GM18502 (cell line): ENCODE measurements at regions not wholly inside any gene's neighbourhood (a gene's known extent, or its start where the extent isn't known, plus 50 kb on each side); places are given as distances from the start of the nearest gene placed in this dataset.

Experiments
- ATAC-seq: cut with Tn5 transposase; IDR thresholded peaks from one replicate; pipeline ENCODE4 v1.9.1; 2021; ENCODE audit warnings: mild to moderate bottlenecking; ENCODE audit not compliant: unreplicated experiment, poor library complexity

GRCh38 chr20:16942051-16942450 lies 193.9 kb downstream of the OTOR start:
- ATAC-seq = no peak

GRCh38 chr20:16942756-16943155 lies 194.6 kb downstream of the OTOR start:
- no peak for ATAC-seq

- no peak for ATAC-seq
Observed at GRCh38 chr20:16944745-16945144, 196.6 kb downstream of the OTOR start.

GRCh38 chr20:16945619-16946018 lies 197.5 kb downstream of the OTOR start:
- ATAC-seq = no peak

- no peak for ATAC-seq
Observed at GRCh38 chr20:16946097-16946496, 197.9 kb downstream of the OTOR start.

GRCh38 chr20:16947479-16947878 lies 199.3 kb downstream of the OTOR start:
- no peak for ATAC-seq

- ATAC-seq = no peak
Observed at GRCh38 chr20:16951876-16952275, 203.7 kb downstream of the OTOR start.

- ATAC-seq = no peak
Observed at GRCh38 chr20:16952965-16953364, 204.8 kb downstream of the OTOR start.

- ATAC-seq = no peak
Observed at GRCh38 chr20:16953858-16954257, 205.7 kb downstream of the OTOR start.

- no peak for ATAC-seq
Observed at GRCh38 chr20:16955462-16955861, 207.3 kb downstream of the OTOR start.

- no peak for ATAC-seq
Observed at GRCh38 chr20:16955971-16956370, 207.8 kb downstream of the OTOR start.

- ATAC-seq = no peak
Observed at GRCh38 chr20:16965401-16965800, 217.2 kb downstream of the OTOR start.

- ATAC-seq = no peak
Observed at GRCh38 chr20:16966276-16966880, 218.2 kb downstream of the OTOR start.

GRCh38 chr20:16968099-16968498 lies 219.9 kb downstream of the OTOR start:
- no peak for ATAC-seq

- ATAC-seq = no peak
Observed at GRCh38 chr20:16970776-16971175, 222.6 kb downstream of the OTOR start.

GRCh38 chr20:16974080-16974854 lies 226.1 kb downstream of the OTOR start:
- no peak for ATAC-seq

GRCh38 chr20:16974855-16975162 lies 226.7 kb downstream of the OTOR start:
- ATAC-seq = no peak

GRCh38 chr20:16975682-16976081 lies 227.5 kb downstream of the OTOR start:
- ATAC-seq = no peak

GRCh38 chr20:16978497-16978896 lies 230.3 kb downstream of the OTOR start:
- ATAC-seq = no peak

GRCh38 chr20:16982091-16982726 lies 234.1 kb downstream of the OTOR start:
- no peak for ATAC-seq

- ATAC-seq = no peak
Observed at GRCh38 chr20:16984481-16984880, 236.3 kb downstream of the OTOR start.
